GM19455 (cell line): ENCODE measurements at regions not wholly inside any gene's neighbourhood (a gene's known extent, or its start where the extent isn't known, plus 50 kb on each side); places are given as distances from the start of the nearest gene placed in this dataset.

Experiments used
- ATAC-seq: cut with Tn5 transposase; IDR thresholded peaks from one replicate; pipeline ENCODE4 v1.9.1; 2021; ENCODE audit not compliant: unreplicated experiment

DNA sequence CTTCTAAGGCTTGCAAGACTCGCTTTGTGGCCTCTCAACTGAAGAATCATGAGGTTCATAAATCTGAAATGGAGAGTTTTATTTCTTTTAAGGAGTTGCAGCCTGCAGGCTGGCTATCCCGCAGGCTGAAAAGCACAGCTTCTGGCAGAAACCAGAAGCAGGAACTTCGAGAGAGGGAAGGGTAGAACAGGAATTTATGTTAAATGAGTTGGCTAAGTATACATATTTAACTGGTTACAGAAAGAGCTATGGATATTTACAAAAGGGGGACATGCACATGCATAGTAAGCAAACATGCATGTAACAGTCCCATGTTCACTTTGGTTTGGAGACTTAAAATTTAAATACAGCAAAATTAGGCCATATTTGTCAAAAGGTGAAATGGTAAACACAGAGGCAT is 787.0 kb downstream of the TFAP2A start:
- ATAC-seq = no peak

DNA sequence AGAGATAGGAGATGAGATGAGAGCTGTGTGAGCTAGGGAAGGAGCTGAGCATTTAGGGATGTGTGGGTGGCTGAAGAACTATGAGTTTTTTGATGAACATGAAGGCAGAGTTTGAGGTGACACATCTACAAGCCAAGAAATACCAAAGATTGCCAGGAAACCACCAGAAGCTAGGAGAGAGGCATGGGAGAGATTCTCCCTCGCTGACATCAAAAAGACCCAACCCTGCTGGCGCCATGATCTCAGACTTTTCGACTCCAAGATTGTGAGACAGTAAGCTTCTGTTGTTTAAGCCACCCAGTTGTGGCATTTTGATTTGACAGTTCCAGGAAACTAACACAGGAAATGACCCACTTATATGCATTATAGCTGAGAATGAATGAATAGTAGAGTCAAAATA is 790.9 kb downstream of the TFAP2A start:
- no peak for ATAC-seq

GRCh38 chr6:9623228-9623832 is 791.5 kb downstream of the TFAP2A start:
- no peak for ATAC-seq

GRCh38 chr6:9621276-9621675 is 793.6 kb downstream of the TFAP2A start:
- no peak for ATAC-seq

DNA sequence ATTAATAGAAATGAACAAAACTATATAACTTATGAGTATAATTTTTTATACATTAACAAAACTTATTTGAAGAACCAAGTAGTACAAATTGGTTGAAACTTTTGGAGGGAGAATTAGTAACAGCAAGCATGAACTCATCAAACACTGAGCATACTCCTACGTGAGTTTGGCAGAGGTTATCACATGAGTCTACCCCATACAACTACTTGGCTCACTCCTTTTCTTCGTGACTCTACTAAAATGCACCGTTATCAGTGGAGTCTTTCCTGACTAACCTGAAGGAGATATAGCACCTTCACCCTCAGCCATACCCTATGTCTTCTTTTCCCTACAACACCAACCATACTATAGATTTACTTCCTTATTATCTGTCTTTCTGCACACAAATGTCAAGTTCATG is 794.2 kb downstream of the TFAP2A start:
- no peak for ATAC-seq

GRCh38 chr6:9620263-9620662 is 794.6 kb downstream of the TFAP2A start:
- no peak for ATAC-seq

DNA sequence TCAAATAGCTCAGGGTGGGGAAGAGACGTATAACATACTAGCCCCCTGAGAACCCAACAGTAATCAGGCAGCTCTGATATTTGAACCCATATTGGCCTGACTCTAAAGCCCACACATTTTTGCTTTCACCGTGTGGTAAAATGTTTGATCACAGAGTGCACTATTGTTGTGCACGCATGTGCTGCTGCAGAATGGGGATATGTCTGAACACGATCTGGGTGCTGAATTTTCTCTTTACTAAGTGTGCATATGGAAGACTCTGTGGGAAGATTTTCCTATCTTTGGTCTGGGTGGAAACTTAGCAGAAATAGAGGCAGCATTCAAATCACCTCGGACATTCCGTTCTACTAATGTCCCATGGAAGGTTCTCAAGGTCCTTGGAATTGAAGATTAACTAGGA is 800.1 kb downstream of the TFAP2A start:
- no peak for ATAC-seq

DNA sequence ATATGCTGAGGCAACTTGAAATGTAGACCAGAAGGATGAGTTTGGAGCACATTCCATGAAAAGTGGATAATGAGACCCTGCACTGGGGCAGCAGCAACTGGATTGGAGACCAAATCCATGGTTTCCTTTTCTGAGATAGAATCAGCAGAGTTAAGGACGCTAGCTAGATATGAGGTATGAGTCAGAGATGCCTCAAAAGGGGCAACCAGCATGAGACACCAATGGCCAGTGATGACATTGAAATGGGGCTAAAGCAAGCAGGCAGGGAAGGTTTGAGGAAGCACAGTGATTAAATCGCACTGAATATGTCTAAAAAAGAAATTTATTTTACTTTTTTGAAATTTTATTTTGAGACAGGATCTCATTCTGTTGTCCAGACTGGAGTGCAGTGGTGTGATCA is 802.4 kb downstream of the TFAP2A start:
- ATAC-seq = no peak

DNA sequence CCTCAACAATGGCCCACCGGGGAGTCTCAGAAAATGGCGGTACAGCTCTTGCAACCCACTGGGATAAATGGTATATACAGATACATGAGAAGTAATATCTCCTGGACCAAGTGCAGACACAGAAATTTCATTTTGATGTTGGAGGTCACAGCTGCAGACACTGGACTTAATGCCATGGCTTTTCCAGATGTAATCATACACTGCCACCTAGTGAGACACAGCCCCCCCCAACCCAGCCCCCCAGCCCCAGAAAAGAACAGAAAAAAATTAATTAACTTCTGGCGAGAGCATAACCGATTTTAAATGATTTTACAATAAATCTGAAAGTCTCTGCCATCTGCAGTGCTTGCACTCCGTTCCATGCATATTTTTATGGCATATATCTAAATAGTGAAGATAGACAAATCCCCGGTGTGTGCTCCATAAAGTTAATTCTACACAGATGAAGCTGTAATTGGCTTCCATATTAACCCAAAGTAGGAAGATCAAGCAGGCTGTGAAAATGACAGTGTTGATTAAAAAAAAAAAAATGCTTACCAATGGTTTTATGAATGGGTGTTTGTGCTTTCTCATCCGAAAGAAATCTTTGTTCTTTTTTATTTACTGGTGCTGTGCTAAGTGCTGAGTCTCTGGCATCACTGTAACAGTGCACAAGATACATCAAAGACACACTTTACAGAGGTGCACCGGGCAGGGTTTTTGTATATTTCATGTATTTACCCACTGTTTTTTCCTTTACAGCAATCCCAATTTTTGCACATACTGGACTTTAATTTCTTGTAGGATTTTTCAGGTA is 804.1 kb downstream of the TFAP2A start:
- ATAC-seq = no peak

GRCh38 chr6:9606435-9607134 is 808.3 kb downstream of the TFAP2A start:
- no peak for ATAC-seq

DNA sequence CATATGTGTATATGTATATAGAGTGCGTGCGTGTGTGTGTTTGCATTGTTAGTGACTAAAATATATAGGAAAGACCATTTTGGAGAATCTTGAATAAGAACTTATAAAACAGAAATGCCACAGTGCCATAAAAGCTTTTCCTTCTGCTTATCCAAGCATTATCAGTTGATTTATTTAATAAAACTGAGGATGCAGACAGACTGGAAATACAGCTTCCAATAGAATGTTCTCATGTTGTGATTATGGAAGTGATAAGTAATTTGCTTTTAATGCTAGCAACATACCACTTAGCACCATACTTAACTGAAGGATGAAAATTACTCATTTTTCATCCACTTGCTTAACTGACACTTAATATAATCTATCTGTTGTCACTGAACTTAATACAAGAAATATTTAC is 820.1 kb downstream of the TFAP2A start:
- no peak for ATAC-seq

DNA sequence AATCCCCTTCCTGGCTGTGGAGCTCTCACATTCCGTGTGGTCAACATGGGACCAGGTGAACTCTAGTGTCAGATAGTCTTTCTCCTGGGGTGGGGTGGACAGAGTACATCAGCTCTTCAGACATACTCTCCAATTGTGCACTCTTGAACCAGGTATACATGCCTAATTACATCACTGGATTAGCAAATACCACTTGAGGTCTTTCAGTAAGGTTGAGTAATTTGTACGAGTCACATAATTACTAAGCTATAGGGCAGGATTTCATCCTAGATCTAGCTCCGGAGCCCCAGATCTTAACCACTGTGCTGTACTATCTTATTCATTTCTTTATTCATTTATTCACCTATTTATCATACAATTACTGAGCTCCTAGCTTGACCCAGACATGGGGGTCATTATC is 821.3 kb downstream of the TFAP2A start:
- no peak for ATAC-seq

GRCh38 chr6:9583753-9584352 is 831.0 kb downstream of the TFAP2A start:
- no peak for ATAC-seq

DNA sequence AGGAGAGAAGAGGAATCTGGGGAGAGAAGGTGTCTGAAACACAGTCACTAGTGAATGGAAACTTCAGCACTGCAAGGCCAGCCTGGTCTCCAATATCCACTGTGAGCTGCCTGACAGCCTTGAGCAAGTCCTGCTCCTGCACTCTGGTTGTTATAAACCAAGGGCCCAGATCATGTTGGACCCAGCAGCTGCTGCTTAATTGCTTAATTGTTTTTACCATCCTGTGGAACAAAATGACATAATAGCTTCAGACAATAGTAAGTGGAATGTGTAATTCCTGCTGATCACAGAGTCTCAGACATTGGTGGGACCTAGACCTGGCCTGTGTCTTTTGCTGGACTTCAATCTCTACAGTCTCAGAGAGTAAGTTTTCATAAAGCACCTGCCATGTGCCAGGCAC is 833.7 kb downstream of the TFAP2A start:
- ATAC-seq = no peak

DNA sequence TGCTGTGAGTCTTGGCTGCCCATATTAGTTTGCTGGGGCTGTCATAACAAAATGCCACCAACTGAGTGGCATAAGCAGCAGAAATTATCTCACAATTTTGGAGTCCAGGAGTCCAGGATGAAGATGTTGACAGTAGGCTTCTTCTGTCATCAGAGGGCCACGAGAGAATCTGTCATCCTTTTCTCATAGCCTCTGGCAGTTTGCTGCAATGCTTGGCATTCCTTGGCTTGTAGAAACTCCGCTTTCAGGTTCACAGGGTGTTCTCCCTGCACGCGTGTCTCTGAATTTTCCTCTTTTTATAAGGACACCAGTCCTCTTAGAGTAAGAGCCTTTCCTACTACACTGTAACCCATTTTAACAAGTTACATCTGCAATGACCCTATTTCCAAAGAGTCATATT is 838.4 kb downstream of the TFAP2A start:
- no peak for ATAC-seq

- ATAC-seq = no peak
Measured at GRCh38 chr6:9566096-9566495, 848.8 kb downstream of the TFAP2A start.

DNA sequence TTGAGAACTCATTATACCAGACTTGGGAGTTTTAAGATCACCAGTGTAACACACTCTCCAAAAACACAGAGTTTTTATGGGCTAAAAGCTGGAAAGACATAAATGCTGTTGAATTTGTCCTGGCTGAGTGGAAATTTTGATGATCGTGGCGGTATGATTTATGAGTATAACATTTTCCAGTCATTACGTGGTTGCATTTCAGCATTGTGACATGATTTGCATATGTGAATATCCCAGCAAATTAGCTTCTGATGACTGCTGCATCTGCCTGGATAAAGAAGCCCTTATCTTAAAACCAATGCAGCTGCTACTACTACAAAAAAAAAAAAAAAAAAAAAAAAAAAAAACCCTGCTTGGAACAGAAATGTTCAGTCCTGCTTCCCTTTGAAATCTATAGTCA is 850.9 kb downstream of the TFAP2A start:
- ATAC-seq = no peak

DNA sequence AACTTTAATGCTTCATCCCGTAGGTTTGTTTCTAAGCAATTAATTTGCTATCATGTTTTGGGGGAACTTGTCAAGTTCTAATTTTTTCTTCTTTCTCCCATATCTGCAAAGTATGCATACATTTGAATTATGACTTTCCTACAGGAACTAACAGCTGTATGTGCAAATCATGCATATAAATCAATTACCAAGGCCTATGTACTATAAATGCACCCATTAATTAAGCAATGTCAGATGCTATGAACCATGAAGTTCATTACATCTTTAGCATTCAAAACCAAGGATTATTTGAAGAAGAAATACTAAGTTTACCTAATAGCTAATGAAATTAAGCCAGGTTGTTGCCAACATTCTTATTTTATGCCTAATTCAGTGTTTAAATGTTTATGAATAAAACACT is 851.3 kb downstream of the TFAP2A start:
- no peak for ATAC-seq

DNA sequence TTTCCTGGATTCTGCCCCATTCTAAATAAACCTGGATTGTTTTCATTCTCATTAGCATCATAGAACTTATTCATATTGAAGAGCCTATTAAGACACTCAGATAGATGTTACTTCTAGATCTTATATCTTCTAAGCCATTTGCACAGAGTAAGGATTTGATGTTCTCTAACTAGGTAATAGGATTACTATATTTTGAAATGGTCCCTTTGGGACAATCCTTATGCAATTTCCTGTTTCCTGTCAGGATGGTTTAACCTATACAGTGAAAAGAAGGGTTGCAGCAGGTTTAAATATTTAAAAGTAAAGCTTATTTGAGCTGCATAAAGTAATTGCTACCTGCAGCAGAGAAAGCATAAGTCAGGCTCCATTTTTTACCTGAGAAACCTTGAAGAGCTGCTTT is 860.1 kb downstream of the TFAP2A start:
- ATAC-seq = no peak

GRCh38 chr6:9554323-9554722 is 860.6 kb downstream of the TFAP2A start:
- ATAC-seq = no peak

DNA sequence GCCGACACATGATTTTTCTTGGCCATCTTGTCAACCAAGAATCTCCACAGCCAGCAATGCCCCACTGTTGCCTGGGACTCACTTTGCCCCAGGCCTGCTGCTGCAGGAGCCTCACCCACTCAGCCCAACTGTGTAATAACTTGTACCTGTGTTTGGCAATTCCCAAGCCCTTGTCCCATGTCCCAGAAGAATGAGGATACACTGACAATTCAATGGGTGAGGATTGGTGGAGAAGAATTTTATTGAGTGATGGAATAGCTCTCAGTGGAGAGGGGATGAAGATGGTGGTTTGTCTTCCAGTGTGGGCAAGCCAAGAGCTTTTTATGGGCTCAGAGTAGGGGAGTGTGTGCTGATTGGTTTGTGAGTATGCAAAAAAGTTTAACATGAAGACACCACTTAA is 861.9 kb downstream of the TFAP2A start:
- no peak for ATAC-seq

DNA sequence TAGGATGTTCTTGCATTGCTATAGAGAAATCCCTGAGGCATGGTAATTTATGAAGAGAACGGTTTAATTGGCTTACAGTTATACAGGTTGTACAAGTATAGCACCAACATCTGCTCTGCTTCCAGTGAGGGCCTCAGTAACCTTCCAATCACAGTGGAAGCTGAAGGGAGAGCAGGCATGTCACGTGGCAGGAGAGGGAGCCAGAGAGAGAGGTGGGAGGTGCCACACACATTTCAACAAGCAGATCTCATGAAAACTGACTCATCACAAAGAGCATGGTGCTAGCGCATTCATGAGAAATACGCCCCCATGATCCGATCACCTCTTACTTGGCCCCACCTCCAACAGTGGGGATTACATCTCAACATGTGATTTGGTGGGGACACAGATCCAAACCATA is 871.2 kb downstream of the TFAP2A start:
- no peak for ATAC-seq
